WTC11 (cell line): ENCODE measurements at regions not wholly inside any gene's neighbourhood (a gene's known extent, or its start where the extent isn't known, plus 50 kb on each side); places are given as distances from the start of the nearest gene placed in this dataset.
"Not testable (repeated sequence)": the region's sequence is repeated elsewhere in the genome, so short reads cannot be mapped to it uniquely, and the experiment has no call there.

ENCODE experiments used
- CREB1 ChIP-seq: sonication (generic); formaldehyde crosslinking; IDR thresholded peaks from 2 replicates; pipeline ENCODE4 v1.8.0; 2023; ENCODE audit warnings: mild to moderate bottlenecking, missing genetic modification reagents
- CTCF ChIP-seq: fragments of 200-600 bp; IDR thresholded peaks from 2 replicates; pipeline ENCODE4 v1.8.0; 2022; ENCODE audit warnings: antibody characterized with exemption
- IRF2 ChIP-seq: sonication (generic); formaldehyde crosslinking; IDR thresholded peaks from 2 replicates; pipeline ENCODE4 v1.8.0; 2022; ENCODE audit warnings: low read depth, missing genetic modification reagents, borderline replicate concordance
- JUN ChIP-seq: sonication (generic); formaldehyde crosslinking; IDR thresholded peaks from 2 replicates; pipeline ENCODE4 v1.8.0; 2023; ENCODE audit warnings: mild to moderate bottlenecking, missing genetic modification reagents
- KAT7 ChIP-seq: sonication (generic); formaldehyde crosslinking; IDR thresholded peaks from 2 replicates; pipeline ENCODE4 v1.8.1; 2023; ENCODE audit warnings: missing genetic modification reagents, mild to moderate bottlenecking, borderline replicate concordance
- NFE2L1 ChIP-seq: sonication (generic); formaldehyde crosslinking; IDR thresholded peaks from 2 replicates; pipeline ENCODE4 v1.8.1; 2023; ENCODE audit warnings: missing genetic modification reagents
- PRDM15 ChIP-seq: sonication (generic); formaldehyde crosslinking; IDR thresholded peaks from 2 replicates; pipeline ENCODE4 v1.8.0; 2022; ENCODE audit warnings: missing genetic modification reagents

- not testable (repeated sequence) for TF ChIP-seq IRF2 (CRISPR knock-in tag); CTCF; JUN (CRISPR knock-in tag); CREB1 (CRISPR knock-in tag); PRDM15 (CRISPR knock-in tag); NFE2L1 (CRISPR knock-in tag); KAT7 (CRISPR knock-in tag)
Measured at GRCh38 chr10:21373881-21374280, 151.6 kb downstream of the SKIDA1 start.
